Endothelial cell of umbilical vein (primary cell): ENCODE measurements at regions not wholly inside any gene's neighbourhood (a gene's known extent, or its start where the extent isn't known, plus 50 kb on each side); places are given as distances from the start of the nearest gene placed in this dataset.
"Not testable (repeated sequence)": the region's sequence is repeated elsewhere in the genome, so short reads cannot be mapped to it uniquely, and the experiment has no call there.

ENCODE experiments used
- BruUV-seq: library from RNA; stranded (reverse); fragments of 400-500 nt; replicated peaks from 2 replicates; lab custom pipeline; 2021; lab: Mats Ljungman, UMichigan
- CTCF ChIA-PET: fragments of 300-600, 350-600 bp; sonication (Branson Sonifier 250); formaldehyde crosslinking; loops from one replicate; lab custom pipeline; 2021; ENCODE audit warnings: antibody characterized with exemption, inconsistent platforms; lab: Charles Lee
- POLR2A ChIA-PET: fragments of 300-600, 350-600 bp; sonication (Branson Sonifier 250); formaldehyde crosslinking; loops from one replicate; lab custom pipeline; 2021; ENCODE audit warnings: antibody characterized with exemption, inconsistent platforms; lab: Charles Lee
- DNase-seq: peaks from one replicate; pipeline ENCODE4 v3.0.0-alpha.2; 2011; ENCODE audit warnings: low read depth, low spot score
- FAIRE-seq: peaks from 2 replicates; lab custom pipeline; 2011; peaks lifted over from hg19 to GRCh38; lab: Jason Lieb, UNC
- H2AFZ ChIP-seq: 2 replicates; pipeline ENCODE4 v1.6.0; 2012; ENCODE audit warnings: low read depth, low read length, control low read depth, inconsistent platforms
- H3K27ac ChIP-seq: 2 replicates; pipeline ENCODE4 v1.5.1; 2011; ENCODE audit warnings: low read depth, mild to moderate bottlenecking, control low read depth, low read length, moderate library complexity; ENCODE audit not compliant: insufficient read depth
- H3K27me3 ChIP-seq, 2 experiments: 2 replicates each; pipeline versions ENCODE4 v1.6.0 to v1.6.1; 2011; ENCODE audit warnings: low read length in 2 of 2, mixed read lengths in 1 of 2; ENCODE audit not compliant: control insufficient read depth in 2 of 2, insufficient read depth in 2 of 2
- H3K36me3 ChIP-seq, 2 experiments: 2 replicates in 1 of 2; 3 replicates in 1 of 2; pipeline ENCODE4 v1.5.1; 2011; ENCODE audit warnings: low read length in 2 of 2, mild to moderate bottlenecking in 1 of 2, moderate library complexity in 1 of 2; ENCODE audit not compliant: control insufficient read depth in 2 of 2, insufficient read depth in 2 of 2; ENCODE audit errors: extremely low read depth in 1 of 2
- H3K4me1 ChIP-seq: 3 replicates; pipeline ENCODE4 v1.5.1; 2011; ENCODE audit warnings: mild to moderate bottlenecking, low read length; ENCODE audit not compliant: control insufficient read depth, insufficient read depth; ENCODE audit errors: extremely low read depth
- H3K4me2 ChIP-seq: 2 replicates; pipeline ENCODE4 v1.6.1; 2011; ENCODE audit warnings: low read length, control low read depth, mixed read lengths; ENCODE audit not compliant: insufficient read depth
- H3K4me3 ChIP-seq, 3 experiments: fragments of 200-600 bp in 1 of 3; sonication (generic), shearing (Covaris generic) in 1 of 3; replicated peaks in 1 of 3; 2 replicates each; pipeline ENCODE4 v1.5.1; 2011 to 2016; ENCODE audit warnings: control low read depth in 3 of 3, low read length in 3 of 3, mild to moderate bottlenecking in 2 of 3, inconsistent platforms in 1 of 3, low read depth in 1 of 3, moderate library complexity in 1 of 3; ENCODE audit not compliant: insufficient read depth in 1 of 3
- H3K79me2 ChIP-seq: 2 replicates; pipeline ENCODE4 v1.6.0; 2012; ENCODE audit warnings: low read length, inconsistent platforms; ENCODE audit not compliant: control insufficient read depth, insufficient read depth
- H3K9ac ChIP-seq: replicated peaks from 2 replicates; pipeline ENCODE3; 2011; ENCODE audit warnings: low read length, control low read depth; ENCODE audit not compliant: insufficient read depth; ENCODE audit errors: extremely low read depth
- H3K9me1 ChIP-seq: replicated peaks from 3 replicates; pipeline ENCODE4 v1.6.0; 2011; ENCODE audit warnings: mild to moderate bottlenecking, low read length; ENCODE audit not compliant: control insufficient read depth, insufficient read depth; ENCODE audit errors: extremely low read depth
- H3K9me3 ChIP-seq: replicated peaks from 2 replicates; pipeline ENCODE4 v1.5.1; 2012; ENCODE audit warnings: low read length, inconsistent platforms; ENCODE audit not compliant: control insufficient read depth, insufficient read depth
- H4K20me1 ChIP-seq: replicated peaks from 2 replicates; pipeline ENCODE3; 2011; ENCODE audit warnings: mild to moderate bottlenecking, low read length; ENCODE audit not compliant: control insufficient read depth, insufficient read depth; ENCODE audit errors: extremely low read depth
- EZH2 ChIP-seq: IDR thresholded peaks from 2 replicates; pipeline ENCODE4 v1.6.1; 2012; ENCODE audit warnings: borderline replicate concordance, low read depth, mild to moderate bottlenecking, moderate library complexity, low read length, inconsistent platforms; ENCODE audit not compliant: severe bottlenecking
- FOS ChIP-seq: IDR thresholded peaks from 2 replicates; pipeline ENCODE4 v1.6.1; 2011; ENCODE audit warnings: mild to moderate bottlenecking, low read length, moderate library complexity, borderline replicate concordance; ENCODE audit not compliant: insufficient read depth
- GATA2 ChIP-seq: IDR thresholded peaks from 2 replicates; pipeline ENCODE4 v1.7.0; 2011; ENCODE audit warnings: low read depth, mild to moderate bottlenecking, moderate library complexity, mixed read lengths, low read length; ENCODE audit not compliant: insufficient read length, insufficient read depth
- JUN ChIP-seq: IDR thresholded peaks from 2 replicates; pipeline ENCODE4 v1.6.1; 2011; ENCODE audit warnings: borderline replicate concordance, low read depth; ENCODE audit not compliant: insufficient read length, insufficient read depth
- MYC ChIP-seq: IDR thresholded peaks from one replicate; pipeline ENCODE4 v1.6.1; 2011; ENCODE audit warnings: mild to moderate bottlenecking, low read depth, low read length
- POLR2A ChIP-seq: IDR thresholded peaks from 2 replicates; pipeline ENCODE4 v1.6.1; 2012; ENCODE audit warnings: low read depth, mild to moderate bottlenecking, control low read depth, low read length
- POLR2AphosphoS5 ChIP-seq: IDR thresholded peaks from 2 replicates; pipeline ENCODE4 v1.6.1; 2012; ENCODE audit warnings: low read depth, mild to moderate bottlenecking, control low read depth, low read length, moderate library complexity; ENCODE audit not compliant: insufficient read depth
- dilution Hi-C: fragments of 300-500 bp; cut with MboI; formaldehyde crosslinking; loops from one replicate; pipeline ENCODE4 v1.15.0; 2019; ENCODE audit warnings: low sequenced_read_pairs; ENCODE audit not compliant: extremely low pct_ligation_motif_present
- intact Hi-C: fragments of 100-400 bp; cut with micrococcal nuclease; formaldehyde crosslinking; loops from one replicate; pipeline ENCODE4 v1.10.0; 2022
- TF ChIP-seq, protein P1 (sequence below): IDR thresholded peaks from 2 replicates; pipeline ENCODE4 v1.6.1; 2011; ENCODE audit not compliant: insufficient read depth, insufficient read length
- TF ChIP-seq, protein P2 (sequence below), 2 donors: IDR thresholded peaks; 1 replicate in 1 of 2; 2 replicates in 1 of 2; pipeline ENCODE4 v1.5.1; 2011; ENCODE audit warnings: low read length in 2 of 2, mild to moderate bottlenecking in 2 of 2, moderate library complexity in 2 of 2, control low read depth in 1 of 2, inconsistent platforms in 1 of 2, low read depth in 1 of 2; ENCODE audit not compliant: insufficient read depth in 1 of 2; ENCODE audit errors: extremely low read depth in 1 of 2

DNA sequence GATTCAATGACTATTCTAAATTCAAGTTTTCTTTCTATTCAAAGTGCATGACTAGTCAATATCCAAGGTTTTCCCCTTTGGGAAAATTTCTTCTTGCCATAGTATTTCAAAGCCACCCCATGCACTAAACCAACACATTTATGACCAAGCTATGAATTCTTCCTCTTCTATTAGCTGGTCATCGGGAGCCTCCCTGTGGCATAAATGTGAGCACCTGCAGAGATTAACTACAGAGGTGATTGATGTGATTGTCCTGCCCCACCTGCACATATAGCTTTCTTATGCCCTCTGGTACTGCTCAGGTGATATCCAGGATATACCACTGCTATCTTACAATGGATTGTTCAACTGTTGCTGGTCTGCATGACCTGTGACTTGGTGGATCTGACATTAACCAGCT lies 694.9 kb downstream of the ZBBX start:
- H3K4me3 ChIP-seq: no peak overlapping the region
- no peak overlapping the region for H3K4me2 ChIP-seq
- no peak for DNase-seq
- H2AFZ ChIP-seq: no peak overlapping the region
- BruUV-seq: no TSS peak
- ChIA-PET CTCF (interaction anchor here (0.6 kb wide), 1 partner anchor 1290 kb away, joined by 3 read pairs; no protein-coding TSS in a partner anchor), POLR2A (no interaction called here)
- no peak overlapping the region for H3K27ac ChIP-seq
- no peaks in the 10 kb centered on the region for H3K9me1 ChIP-seq
- intact Hi-C loops: no loop called here
- H3K9ac ChIP-seq: no peak overlapping the region
- no peak for FAIRE-seq
- TF ChIP-seq POLR2AphosphoS5: no peak
- TF ChIP-seq, protein P1, sequence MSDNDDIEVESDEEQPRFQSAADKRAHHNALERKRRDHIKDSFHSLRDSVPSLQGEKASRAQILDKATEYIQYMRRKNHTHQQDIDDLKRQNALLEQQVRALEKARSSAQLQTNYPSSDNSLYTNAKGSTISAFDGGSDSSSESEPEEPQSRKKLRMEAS: no peak
- TF ChIP-seq GATA2: no peak
- no peak for TF ChIP-seq MYC
- no peak for TF ChIP-seq JUN
- no peak for TF ChIP-seq EZH2
- TF ChIP-seq, protein P2, sequence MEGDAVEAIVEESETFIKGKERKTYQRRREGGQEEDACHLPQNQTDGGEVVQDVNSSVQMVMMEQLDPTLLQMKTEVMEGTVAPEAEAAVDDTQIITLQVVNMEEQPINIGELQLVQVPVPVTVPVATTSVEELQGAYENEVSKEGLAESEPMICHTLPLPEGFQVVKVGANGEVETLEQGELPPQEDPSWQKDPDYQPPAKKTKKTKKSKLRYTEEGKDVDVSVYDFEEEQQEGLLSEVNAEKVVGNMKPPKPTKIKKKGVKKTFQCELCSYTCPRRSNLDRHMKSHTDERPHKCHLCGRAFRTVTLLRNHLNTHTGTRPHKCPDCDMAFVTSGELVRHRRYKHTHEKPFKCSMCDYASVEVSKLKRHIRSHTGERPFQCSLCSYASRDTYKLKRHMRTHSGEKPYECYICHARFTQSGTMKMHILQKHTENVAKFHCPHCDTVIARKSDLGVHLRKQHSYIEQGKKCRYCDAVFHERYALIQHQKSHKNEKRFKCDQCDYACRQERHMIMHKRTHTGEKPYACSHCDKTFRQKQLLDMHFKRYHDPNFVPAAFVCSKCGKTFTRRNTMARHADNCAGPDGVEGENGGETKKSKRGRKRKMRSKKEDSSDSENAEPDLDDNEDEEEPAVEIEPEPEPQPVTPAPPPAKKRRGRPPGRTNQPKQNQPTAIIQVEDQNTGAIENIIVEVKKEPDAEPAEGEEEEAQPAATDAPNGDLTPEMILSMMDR (IDR thresholded peaks at IDR 0.05; ENCODE audit: extremely low read depth in 1 of 2, insufficient read depth in 1 of 2, low read depth in 1 of 2, low read length in 2 of 2): no peak
- TF ChIP-seq FOS: no peak
- no peak for TF ChIP-seq POLR2A
- no peaks in the 10 kb centered on the region for H3K79me2 ChIP-seq
- H4K20me1 ChIP-seq: no peaks in the 10 kb centered on the region
- H3K36me3 ChIP-seq: no peaks in the 10 kb centered on the region
- dilution Hi-C loops: no loop called here
- no peaks in the 10 kb centered on the region for H3K27me3 ChIP-seq
- no peaks in the 10 kb centered on the region for H3K4me1 ChIP-seq
- H3K9me3 ChIP-seq: no peaks in the 10 kb centered on the region

GRCh38 chr3:166684077-166684476 lies 696.0 kb downstream of the ZBBX start:
- CTCF ChIA-PET, intact Hi-C loops, DNase-seq, dilution Hi-C loops, FAIRE-seq, H3K4me2 ChIP-seq, H3K27ac ChIP-seq, POLR2A ChIA-PET, H3K4me1 ChIP-seq, H3K9me1 ChIP-seq, H3K36me3 ChIP-seq, H3K9ac ChIP-seq, H3K4me3 ChIP-seq, H3K27me3 ChIP-seq, H4K20me1 ChIP-seq, H3K79me2 ChIP-seq, H3K9me3 ChIP-seq, BruUV-seq, H2AFZ ChIP-seq: not testable (repeated sequence)
